ENCODE measurements at regions not wholly inside any gene's neighbourhood (a gene's known extent, or its start where the extent isn't known, plus 50 kb on each side); places are given as distances from the start of the nearest gene placed in this dataset.

DNA sequence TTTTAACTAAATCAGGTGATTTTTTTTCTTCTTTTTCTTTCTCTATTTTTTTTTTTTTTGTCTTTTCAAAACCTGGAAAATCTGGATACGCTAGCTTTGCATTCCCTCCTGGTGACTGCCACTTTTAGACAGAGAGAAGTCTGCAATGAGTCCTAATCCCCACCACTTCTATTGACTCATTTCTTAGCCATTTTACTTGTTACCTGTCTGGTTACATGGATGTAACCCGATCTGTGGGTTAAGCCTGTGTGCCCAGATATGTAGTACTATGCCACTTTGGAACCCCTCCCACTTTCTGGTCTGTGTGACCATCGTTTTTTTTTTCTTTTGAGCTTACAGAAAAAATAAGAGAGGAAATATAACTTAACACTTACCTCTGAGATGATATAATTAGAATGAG is 817.8 kb upstream of the PCDH9 start:
- TF ChIP-seq, protein P1, sequence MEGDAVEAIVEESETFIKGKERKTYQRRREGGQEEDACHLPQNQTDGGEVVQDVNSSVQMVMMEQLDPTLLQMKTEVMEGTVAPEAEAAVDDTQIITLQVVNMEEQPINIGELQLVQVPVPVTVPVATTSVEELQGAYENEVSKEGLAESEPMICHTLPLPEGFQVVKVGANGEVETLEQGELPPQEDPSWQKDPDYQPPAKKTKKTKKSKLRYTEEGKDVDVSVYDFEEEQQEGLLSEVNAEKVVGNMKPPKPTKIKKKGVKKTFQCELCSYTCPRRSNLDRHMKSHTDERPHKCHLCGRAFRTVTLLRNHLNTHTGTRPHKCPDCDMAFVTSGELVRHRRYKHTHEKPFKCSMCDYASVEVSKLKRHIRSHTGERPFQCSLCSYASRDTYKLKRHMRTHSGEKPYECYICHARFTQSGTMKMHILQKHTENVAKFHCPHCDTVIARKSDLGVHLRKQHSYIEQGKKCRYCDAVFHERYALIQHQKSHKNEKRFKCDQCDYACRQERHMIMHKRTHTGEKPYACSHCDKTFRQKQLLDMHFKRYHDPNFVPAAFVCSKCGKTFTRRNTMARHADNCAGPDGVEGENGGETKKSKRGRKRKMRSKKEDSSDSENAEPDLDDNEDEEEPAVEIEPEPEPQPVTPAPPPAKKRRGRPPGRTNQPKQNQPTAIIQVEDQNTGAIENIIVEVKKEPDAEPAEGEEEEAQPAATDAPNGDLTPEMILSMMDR (conservative IDR thresholded peaks at IDR 0.05; ENCODE audit: low read depth, low read length) = no peak
- no peak for TF ChIP-seq EZH2 (IDR thresholded peaks at IDR 0.05; ENCODE audit: borderline replicate concordance, low read depth, low read length, poor library complexity, severe bottlenecking)

Measured in A673 (cell line).